HG02610 (cell line): ENCODE measurements at regions not wholly inside any gene's neighbourhood (a gene's known extent, or its start where the extent isn't known, plus 50 kb on each side); places are given as distances from the start of the nearest gene placed in this dataset.
A peak's percentile ranks its signal among the peaks of the same experiment; 100 is the strongest.

Experiments
- ATAC-seq: cut with Tn5 transposase; IDR thresholded peaks from one replicate; pipeline ENCODE4 v1.9.1; 2021; ENCODE audit warnings: mild to moderate bottlenecking, moderate library complexity; ENCODE audit not compliant: unreplicated experiment

GRCh38 chr20:11368965-11369711, 548.6 kb upstream of the BTBD3 start:
- ATAC-seq, result no peak

- no peak for ATAC-seq
Measured at GRCh38 chr20:11371831-11372230, 545.9 kb upstream of the BTBD3 start.

GRCh38 chr20:11372876-11373790, 544.6 kb upstream of the BTBD3 start:
- ATAC-seq, result no peak

- no peak for ATAC-seq
Measured at GRCh38 chr20:11375335-11375734, 542.4 kb upstream of the BTBD3 start.

GRCh38 chr20:11375966-11376365, 541.7 kb upstream of the BTBD3 start:
- no peak for ATAC-seq

- ATAC-seq, result no peak
Measured at GRCh38 chr20:11376420-11376819, 541.3 kb upstream of the BTBD3 start.

GRCh38 chr20:11376998-11377397, 540.7 kb upstream of the BTBD3 start:
- no peak for ATAC-seq

GRCh38 chr20:11377761-11378160, 539.9 kb upstream of the BTBD3 start:
- ATAC-seq, result no peak

GRCh38 chr20:11378252-11378651, 539.4 kb upstream of the BTBD3 start:
- ATAC-seq, result no peak

- ATAC-seq, result peak; percentile 34
Measured at GRCh38 chr20:11379257-11380011, 538.3 kb upstream of the BTBD3 start.

- peak; percentile 66 for ATAC-seq
Measured at GRCh38 chr20:11380283-11380682, 537.4 kb upstream of the BTBD3 start.

- no peak for ATAC-seq
Measured at GRCh38 chr20:11387189-11387754, 530.4 kb upstream of the BTBD3 start.

- no peak for ATAC-seq
Measured at GRCh38 chr20:11389186-11389585, 528.5 kb upstream of the BTBD3 start.

- no peak for ATAC-seq
Measured at GRCh38 chr20:11391591-11391990, 526.1 kb upstream of the BTBD3 start.

GRCh38 chr20:11394145-11394833, 523.4 kb upstream of the BTBD3 start:
- peak; percentile 51 for ATAC-seq

- no peak for ATAC-seq
Measured at GRCh38 chr20:11395581-11395980, 522.1 kb upstream of the BTBD3 start.

- ATAC-seq, result no peak
Measured at GRCh38 chr20:11401988-11402387, 515.7 kb upstream of the BTBD3 start.

GRCh38 chr20:11403711-11404110, 514.0 kb upstream of the BTBD3 start:
- ATAC-seq, result no peak

GRCh38 chr20:11406877-11407276, 510.8 kb upstream of the BTBD3 start:
- no peak for ATAC-seq

- ATAC-seq, result no peak
Measured at GRCh38 chr20:11409561-11409960, 508.1 kb upstream of the BTBD3 start.
